Neuronal stem cell (in vitro differentiated cells): ENCODE measurements at regions not wholly inside any gene's neighbourhood (a gene's known extent, or its start where the extent isn't known, plus 50 kb on each side); places are given as distances from the start of the nearest gene placed in this dataset.

Source experiments
- DNase-seq: peaks from one replicate; pipeline ENCODE4 v3.0.0-alpha.2; 2013; ENCODE audit warnings: low spot score
- H2AFZ ChIP-seq: one replicate; pipeline ENCODE4 v1.6.1; 2013; ENCODE audit warnings: mild to moderate bottlenecking, low read length, inconsistent platforms
- H2AK5ac ChIP-seq: 2 replicates; pipeline ENCODE4 v1.6.1; 2013; ENCODE audit warnings: low read depth, mild to moderate bottlenecking, inconsistent platforms, low read length, moderate library complexity, mixed read lengths
- H2BK120ac ChIP-seq: 2 replicates; pipeline ENCODE4 v1.6.1; 2013; ENCODE audit warnings: low read depth, mild to moderate bottlenecking, inconsistent platforms, low read length, moderate library complexity, mixed read lengths
- H2BK12ac ChIP-seq: one replicate; pipeline ENCODE4 v1.6.1; 2013; ENCODE audit warnings: low read length, inconsistent platforms
- H2BK15ac ChIP-seq: 2 replicates; pipeline ENCODE4 v1.6.1; 2013; ENCODE audit warnings: mild to moderate bottlenecking, low read length, inconsistent platforms, mixed read lengths
- H2BK5ac ChIP-seq: one replicate; pipeline ENCODE4 v1.6.1; 2013; ENCODE audit warnings: inconsistent platforms, mild to moderate bottlenecking, low read length, moderate library complexity
- H3K14ac ChIP-seq: one replicate; pipeline ENCODE4 v1.6.1; 2013; ENCODE audit warnings: low read length, inconsistent platforms
- H3K18ac ChIP-seq: 2 replicates; pipeline ENCODE4 v1.6.1; 2013; ENCODE audit warnings: low read length, inconsistent platforms
- H3K23ac ChIP-seq: 2 replicates; pipeline ENCODE4 v1.6.1; 2013; ENCODE audit warnings: low read depth, mild to moderate bottlenecking, mixed read lengths, low read length, inconsistent platforms; ENCODE audit not compliant: poor library complexity
- H3K27ac ChIP-seq: replicated peaks from 3 replicates; pipeline ENCODE4 v1.5.1; 2013; ENCODE audit warnings: low read length, inconsistent platforms
- H3K27me3 ChIP-seq, 3 experiments: 2 replicates each; pipeline ENCODE4 v1.6.1; 2013; ENCODE audit warnings: low read length in 3 of 3, mild to moderate bottlenecking in 2 of 3, inconsistent platforms in 1 of 3, low read depth in 1 of 3, mixed read lengths in 1 of 3, moderate library complexity in 1 of 3; ENCODE audit not compliant: control insufficient read depth in 3 of 3, insufficient read depth in 3 of 3
- H3K36me3 ChIP-seq, 2 donors: replicated peaks in 1 of 2; 2 replicates each; pipeline ENCODE4 v1.6.1; 2013; ENCODE audit warnings: low read length in 2 of 2; ENCODE audit not compliant: control insufficient read depth in 2 of 2, insufficient read depth in 2 of 2
- H3K4ac ChIP-seq: 2 replicates; pipeline ENCODE4 v1.6.1; 2013; ENCODE audit warnings: inconsistent platforms, mild to moderate bottlenecking, low read length, moderate library complexity
- H3K4me1 ChIP-seq, 2 donors: 1 replicate in 1 of 2; 2 replicates in 1 of 2; pipeline ENCODE4 v1.6.1; 2013; ENCODE audit warnings: low read length in 2 of 2, low read depth in 1 of 2; ENCODE audit not compliant: control insufficient read depth in 2 of 2, insufficient read depth in 1 of 2
- H3K4me2 ChIP-seq: one replicate; pipeline ENCODE4 v1.6.1; 2013; ENCODE audit warnings: mild to moderate bottlenecking, low read length, inconsistent platforms; ENCODE audit not compliant: insufficient read depth, poor library complexity, severe bottlenecking
- H3K4me3 ChIP-seq, 2 donors: 2 replicates each; pipeline ENCODE4 v1.5.1; 2013; ENCODE audit warnings: low read length in 2 of 2, mild to moderate bottlenecking in 2 of 2, inconsistent platforms in 1 of 2, moderate library complexity in 1 of 2
- H3K79me1 ChIP-seq: one replicate; pipeline ENCODE4 v1.6.1; 2013; ENCODE audit warnings: low read depth, mild to moderate bottlenecking, inconsistent platforms, low read length, moderate library complexity
- H3K9ac ChIP-seq: one replicate; pipeline ENCODE4 v1.6.1; 2013; ENCODE audit warnings: mild to moderate bottlenecking, low read depth, low read length, inconsistent platforms; ENCODE audit not compliant: poor library complexity
- H3K9me3 ChIP-seq, 2 donors: replicated peaks in 1 of 2; 2 replicates each; pipeline versions ENCODE3 to v1.6.1; 2013; ENCODE audit warnings: low read length in 2 of 2, mild to moderate bottlenecking in 2 of 2, inconsistent platforms in 1 of 2, low read depth in 1 of 2, mixed read lengths in 1 of 2, moderate library complexity in 1 of 2; ENCODE audit not compliant: control insufficient read depth in 2 of 2, insufficient read depth in 1 of 2
- H4K8ac ChIP-seq: one replicate; pipeline ENCODE4 v1.6.1; 2013; ENCODE audit warnings: low read depth, mild to moderate bottlenecking, inconsistent platforms, low read length, moderate library complexity
- H4K91ac ChIP-seq: one replicate; pipeline ENCODE4 v1.6.1; 2013; ENCODE audit warnings: low read length, low read depth, mild to moderate bottlenecking, inconsistent platforms; ENCODE audit not compliant: poor library complexity
- WGBS, 2 donors: extraction: QIAGEN DNeasy Blood & Tissue Kit; methylation state at CpG; one replicate each; pipeline ENCODE4 v1.1.7; 2013; ENCODE audit warnings: missing lambda C conversion rate in 2 of 2, mixed read lengths in 1 of 2; ENCODE audit not compliant: insufficient read length in 2 of 2, insufficient replicate concordance in 1 of 2; ENCODE audit errors: extremely low coverage in 2 of 2; 5-methylcytosine and 5-hydroxymethylcytosine counted together

- H3K79me1 ChIP-seq, result no peaks in the 10 kb centered on the region
- H3K9ac ChIP-seq, result no peak overlapping the region
- no peak overlapping the region for H3K4ac ChIP-seq
- no peak overlapping the region for H2BK15ac ChIP-seq
- WGBS, 2 donors, result no CpG with 5 or more reads among the region's 1 CpG
- no peak overlapping the region for H3K4me2 ChIP-seq
- no peak overlapping the region for H2BK5ac ChIP-seq
- DNase-seq, result no peak
- no peak overlapping the region for H4K91ac ChIP-seq
- no peak overlapping the region for H2AK5ac ChIP-seq
- no peak overlapping the region for H3K18ac ChIP-seq
- H3K27ac ChIP-seq, result no peak overlapping the region
- H2BK120ac ChIP-seq, result no peak overlapping the region
- H2BK12ac ChIP-seq, result no peak overlapping the region
- H2AFZ ChIP-seq, result no peak overlapping the region
- no peaks in the 10 kb centered on the region for H3K27me3 ChIP-seq
- H4K8ac ChIP-seq, result no peak overlapping the region
- no peaks in the 10 kb centered on the region for H3K36me3 ChIP-seq
- no peak overlapping the region for H3K14ac ChIP-seq
- H3K23ac ChIP-seq, result no peak overlapping the region
- peaks cover 2 to 7% of the 10 kb centered on the region in 2 donors for H3K9me3 ChIP-seq
- H3K4me3 ChIP-seq, result no peak overlapping the region
- no peaks in the 10 kb centered on the region for H3K4me1 ChIP-seq
Measured at GRCh38 chr5:82374637-82375036, 96.5 kb upstream of the RPS23 start.

GRCh38 chr5:82367930-82368329 is 89.8 kb upstream of the RPS23 start:
- H4K8ac ChIP-seq, result no peak overlapping the region
- no peak overlapping the region for H2BK12ac ChIP-seq
- H2AK5ac ChIP-seq, result no peak overlapping the region
- no peaks in the 10 kb centered on the region for H3K79me1 ChIP-seq
- H3K9me3 ChIP-seq, result no peaks in the 10 kb centered on the region
- peaks cover 0 to 2% of the 10 kb centered on the region in 2 donors for H3K4me1 ChIP-seq
- no peak overlapping the region for H2BK15ac ChIP-seq
- H2AFZ ChIP-seq, result no peak overlapping the region
- no peak overlapping the region for H3K23ac ChIP-seq
- H3K27ac ChIP-seq, result no peak overlapping the region
- no CpG with 5 or more reads among the region's 1 CpG for WGBS, 2 donors
- H2BK120ac ChIP-seq, result no peak overlapping the region
- H2BK5ac ChIP-seq, result no peak overlapping the region
- no peak overlapping the region for H3K9ac ChIP-seq
- H4K91ac ChIP-seq, result no peak overlapping the region
- H3K36me3 ChIP-seq, result no peaks in the 10 kb centered on the region
- no peak overlapping the region for H3K18ac ChIP-seq
- DNase-seq, result no peak
- no peaks in the 10 kb centered on the region for H3K27me3 ChIP-seq
- no peak overlapping the region for H3K4me2 ChIP-seq
- no peak overlapping the region for H3K14ac ChIP-seq
- H3K4me3 ChIP-seq, result no peak overlapping the region
- H3K4ac ChIP-seq, result no peak overlapping the region

GRCh38 chr5:82365744-82366228 is 87.6 kb upstream of the RPS23 start:
- H3K18ac ChIP-seq, result no peak overlapping the region
- H3K9ac ChIP-seq, result no peak overlapping the region
- H2BK12ac ChIP-seq, result no peak overlapping the region
- WGBS, 2 donors, result no CpG with 5 or more reads among the region's 5 CpGs
- no peak overlapping the region for H3K4ac ChIP-seq
- no peak overlapping the region for H4K91ac ChIP-seq
- no peak overlapping the region for H3K14ac ChIP-seq
- no peak overlapping the region for H2BK120ac ChIP-seq
- H3K23ac ChIP-seq, result no peak overlapping the region
- no peak overlapping the region for H2AFZ ChIP-seq
- H3K79me1 ChIP-seq, result no peaks in the 10 kb centered on the region
- no peaks in the 10 kb centered on the region for H3K36me3 ChIP-seq
- no peak overlapping the region for H2AK5ac ChIP-seq
- peaks cover 4% of the 10 kb centered on the region in 2 donors for H3K4me1 ChIP-seq
- H3K27me3 ChIP-seq, result no peaks in the 10 kb centered on the region
- H3K4me2 ChIP-seq, result no peak overlapping the region
- no peak overlapping the region for H3K4me3 ChIP-seq
- DNase-seq, result no peak
- no peak overlapping the region for H3K27ac ChIP-seq
- peak overlapping the region; percentile 23 for H2BK15ac ChIP-seq
- no peaks in the 10 kb centered on the region for H3K9me3 ChIP-seq
- H4K8ac ChIP-seq, result no peak overlapping the region
- H2BK5ac ChIP-seq, result no peak overlapping the region

GRCh38 chr5:82365026-82365425 is 86.9 kb upstream of the RPS23 start:
- Histone ChIP-seq H2AK5ac (no peak overlapping the region), H3K23ac (no peak overlapping the region), H2AFZ (peak overlapping the region; percentile 60), H3K79me1 (no peaks in the 10 kb centered on the region), H3K27me3 (no peaks in the 10 kb centered on the region), H4K91ac (no peak overlapping the region), H2BK5ac (no peak overlapping the region), H3K4me1 (peaks cover 8 to 10% of the 10 kb centered on the region in 2 donors), H4K8ac (no peak overlapping the region), H3K36me3 (no peaks in the 10 kb centered on the region), H3K27ac (no peak overlapping the region), H2BK15ac (no peak overlapping the region), H3K9me3 (no peaks in the 10 kb centered on the region), H3K14ac (no peak overlapping the region), H3K4ac (no peak overlapping the region), H3K4me2 (no peak overlapping the region), H2BK120ac (no peak overlapping the region), H3K4me3 (no peak overlapping the region), H2BK12ac (no peak overlapping the region), H3K18ac (no peak overlapping the region), H3K9ac (no peak overlapping the region)
- DNase-seq, result no peak
- no CpG with 5 or more reads among the region's 4 CpGs for WGBS, 2 donors
